Skeletal muscle tissue (tissue), 3 donors: ENCODE measurements at regions not wholly inside any gene's neighbourhood (a gene's known extent, or its start where the extent isn't known, plus 50 kb on each side); places are given as distances from the start of the nearest gene placed in this dataset.
"Not testable (repeated sequence)": the region's sequence is repeated elsewhere in the genome, so short reads cannot be mapped to it uniquely, and the experiment has no call there.

Source experiments
- H3K27ac ChIP-seq: one replicate; pipeline ENCODE4 v1.7.0; 2013; ENCODE audit warnings: mild to moderate bottlenecking, low read depth, low read length, inconsistent platforms
- H3K27me3 ChIP-seq, 3 donors: one replicate each; pipeline ENCODE4 v1.7.0; 2013; ENCODE audit warnings: low read length in 3 of 3; ENCODE audit not compliant: control insufficient read depth in 3 of 3, insufficient read depth in 3 of 3
- H3K36me3 ChIP-seq, 3 donors: one replicate each; pipeline ENCODE4 v1.7.0; 2013; ENCODE audit warnings: low read length in 3 of 3; ENCODE audit not compliant: control insufficient read depth in 3 of 3, insufficient read depth in 3 of 3
- H3K4me1 ChIP-seq, 3 donors: one replicate each; pipeline ENCODE4 v1.7.0; 2013; ENCODE audit warnings: low read length in 3 of 3, mild to moderate bottlenecking in 3 of 3; ENCODE audit not compliant: control insufficient read depth in 3 of 3, insufficient read depth in 3 of 3
- H3K4me3 ChIP-seq, 3 donors: one replicate each; pipeline ENCODE4 v1.7.0; 2013; ENCODE audit warnings: low read length in 3 of 3
- H3K9ac ChIP-seq, 3 donors: one replicate each; pipeline ENCODE4 v1.7.0; 2013; ENCODE audit warnings: low read length in 3 of 3, mild to moderate bottlenecking in 3 of 3, moderate library complexity in 2 of 3, low read depth in 1 of 3
- H3K9me3 ChIP-seq, 3 donors: one replicate each; pipeline ENCODE4 v1.7.0; 2013; ENCODE audit warnings: low read length in 3 of 3; ENCODE audit not compliant: control insufficient read depth in 3 of 3
- donor health status: Osteomylitis.

- Histone ChIP-seq H3K27me3 (no peaks in the 10 kb centered on the region), H3K9me3 (peaks cover 0 to 2% (median 2%) of the 10 kb centered on the region in 3 donors), H3K36me3 (no peaks in the 10 kb centered on the region), H3K4me3 (no peak overlapping the region), H3K9ac (no peak overlapping the region), H3K4me1 (no peaks in the 10 kb centered on the region), H3K27ac (no peak overlapping the region)
Observed at GRCh38 chr18:6520901-6521300, 106.2 kb upstream of the L3MBTL4 start.

- no peaks in the 10 kb centered on the region for H3K36me3 ChIP-seq
- no peaks in the 10 kb centered on the region for H3K27me3 ChIP-seq
- no peaks in the 10 kb centered on the region for H3K4me1 ChIP-seq
- no peak overlapping the region for H3K27ac ChIP-seq
- H3K4me3 ChIP-seq: no peak overlapping the region
- peaks cover 0 to 2% (median 2%) of the 10 kb centered on the region in 3 donors for H3K9me3 ChIP-seq
- H3K9ac ChIP-seq: no peak overlapping the region
Observed at GRCh38 chr18:6521803-6522418, 107.2 kb upstream of the L3MBTL4 start.

GRCh38 chr18:6525604-6526003, 110.9 kb upstream of the L3MBTL4 start:
- Histone ChIP-seq H3K9ac (no peak overlapping the region), H3K36me3 (no peaks in the 10 kb centered on the region), H3K9me3 (peaks cover 0 to 2% (median 0%) of the 10 kb centered on the region in 3 donors), H3K4me3 (no peak overlapping the region), H3K27me3 (no peaks in the 10 kb centered on the region), H3K4me1 (no peaks in the 10 kb centered on the region), H3K27ac (no peak overlapping the region)

GRCh38 chr18:6537475-6537874, 122.8 kb upstream of the L3MBTL4 start:
- H3K9me3 ChIP-seq: no peaks in the 10 kb centered on the region
- H3K4me1 ChIP-seq: no peaks in the 10 kb centered on the region

GRCh38 chr18:6541131-6541679, 126.5 kb upstream of the L3MBTL4 start:
- H3K27me3 ChIP-seq, H3K4me1 ChIP-seq: not testable (repeated sequence)

More at GRCh38 chr18:6537475-6537874, 122.8 kb upstream of the L3MBTL4 start:
- H3K27me3 ChIP-seq: no peaks in the 10 kb centered on the region
- H3K36me3 ChIP-seq: no peaks in the 10 kb centered on the region
- no peak overlapping the region for H3K27ac ChIP-seq
- H3K4me3 ChIP-seq: no peak overlapping the region
- no peak overlapping the region for H3K9ac ChIP-seq

GRCh38 chr18:6542296-6542695, 127.6 kb upstream of the L3MBTL4 start:
- Histone ChIP-seq H3K9ac (no peak overlapping the region), H3K36me3 (no peaks in the 10 kb centered on the region), H3K4me1 (peaks cover 0 to 5% (median 0%) of the 10 kb centered on the region in 3 donors), H3K27ac (no peak overlapping the region), H3K27me3 (no peaks in the 10 kb centered on the region), H3K9me3 (no peaks in the 10 kb centered on the region), H3K4me3 (no peak overlapping the region)

More at GRCh38 chr18:6541131-6541679, 126.5 kb upstream of the L3MBTL4 start:
- not testable (repeated sequence) for H3K4me3 ChIP-seq, H3K9ac ChIP-seq, H3K9me3 ChIP-seq, H3K27ac ChIP-seq, H3K36me3 ChIP-seq

GRCh38 chr18:6543330-6543908, 128.7 kb upstream of the L3MBTL4 start:
- H3K9ac ChIP-seq: no peak overlapping the region
- no peak overlapping the region for H3K27ac ChIP-seq
- no peaks in the 10 kb centered on the region for H3K36me3 ChIP-seq
- H3K4me1 ChIP-seq: peaks cover 0 to 5% (median 0%) of the 10 kb centered on the region in 3 donors
- no peaks in the 10 kb centered on the region for H3K9me3 ChIP-seq
- no peaks in the 10 kb centered on the region for H3K27me3 ChIP-seq
- no peak overlapping the region for H3K4me3 ChIP-seq

- no peak overlapping the region for H3K9ac ChIP-seq
- H3K4me3 ChIP-seq: no peak overlapping the region
- peaks cover 0 to 5% (median 0%) of the 10 kb centered on the region in 3 donors for H3K4me1 ChIP-seq
- no peaks in the 10 kb centered on the region for H3K9me3 ChIP-seq
- no peak overlapping the region for H3K27ac ChIP-seq
- H3K27me3 ChIP-seq: no peaks in the 10 kb centered on the region
- no peaks in the 10 kb centered on the region for H3K36me3 ChIP-seq
Observed at GRCh38 chr18:6546229-6546628, 131.5 kb upstream of the L3MBTL4 start.

GRCh38 chr18:6547476-6547875, 132.8 kb upstream of the L3MBTL4 start:
- no peaks in the 10 kb centered on the region for H3K9me3 ChIP-seq

GRCh38 chr18:6553234-6553900, 138.7 kb upstream of the L3MBTL4 start:
- Histone ChIP-seq H3K9me3 (no peaks in the 10 kb centered on the region), H3K27ac (no peak overlapping the region), H3K4me1 (no peaks in the 10 kb centered on the region)

More at GRCh38 chr18:6547476-6547875, 132.8 kb upstream of the L3MBTL4 start:
- no peak overlapping the region for H3K9ac ChIP-seq
- peaks cover 0 to 5% (median 0%) of the 10 kb centered on the region in 3 donors for H3K4me1 ChIP-seq
- no peak overlapping the region for H3K27ac ChIP-seq
- no peaks in the 10 kb centered on the region for H3K36me3 ChIP-seq
- H3K4me3 ChIP-seq: no peak overlapping the region
- H3K27me3 ChIP-seq: no peaks in the 10 kb centered on the region

More at GRCh38 chr18:6553234-6553900, 138.7 kb upstream of the L3MBTL4 start:
- no peak overlapping the region for H3K4me3 ChIP-seq
- H3K36me3 ChIP-seq: no peaks in the 10 kb centered on the region
- no peak overlapping the region for H3K9ac ChIP-seq
- no peaks in the 10 kb centered on the region for H3K27me3 ChIP-seq
